ENCODE measurements at regions not wholly inside any gene's neighbourhood (a gene's known extent, or its start where the extent isn't known, plus 50 kb on each side); places are given as distances from the start of the nearest gene placed in this dataset.

DNA sequence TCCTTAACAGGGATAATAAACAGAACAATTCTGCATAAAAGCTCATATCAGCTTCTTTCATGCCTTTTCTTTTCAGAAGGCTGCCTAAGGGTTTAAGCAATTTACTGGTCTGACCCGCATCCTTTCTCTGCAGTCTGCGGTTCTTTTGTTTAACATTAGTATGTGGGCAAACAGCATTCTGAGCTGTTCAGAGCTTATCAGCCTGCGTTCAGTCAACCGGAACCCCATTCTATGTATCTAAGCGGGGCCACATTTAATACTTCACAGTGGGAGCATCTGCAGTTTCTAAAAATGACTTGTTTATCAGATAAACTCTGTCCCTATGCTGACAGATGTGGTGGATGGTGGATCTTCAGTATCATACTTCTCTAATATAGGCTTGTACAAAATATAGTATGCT lies 758.9 kb upstream of the MMS22L start:
- BruUV-seq (replicated peaks), result no TSS peak
- Histone ChIP-seq H3K36me3 (ENCODE audit: insufficient read depth, low read length, poor library complexity, severe bottlenecking) (no peaks in the 10 kb centered on the region), H3K4me3 (ENCODE audit: low read depth, low read length, poor library complexity, severe bottlenecking) (no peak overlapping the region), H3K9me3 (ENCODE audit: low read depth, low read length, poor library complexity, severe bottlenecking) (no peaks in the 10 kb centered on the region), H3K4me1 (ENCODE audit: insufficient read depth, low read length, poor library complexity, severe bottlenecking) (peaks cover 9% of the 10 kb centered on the region), H3K27ac (ENCODE audit: low read depth, low read length, poor library complexity, severe bottlenecking) (no peak overlapping the region), H3K27me3 (replicated peaks; ENCODE audit: insufficient read depth, low read depth, low read length, poor library complexity) (no peaks in the 10 kb centered on the region)
- TF ChIP-seq, protein P1, sequence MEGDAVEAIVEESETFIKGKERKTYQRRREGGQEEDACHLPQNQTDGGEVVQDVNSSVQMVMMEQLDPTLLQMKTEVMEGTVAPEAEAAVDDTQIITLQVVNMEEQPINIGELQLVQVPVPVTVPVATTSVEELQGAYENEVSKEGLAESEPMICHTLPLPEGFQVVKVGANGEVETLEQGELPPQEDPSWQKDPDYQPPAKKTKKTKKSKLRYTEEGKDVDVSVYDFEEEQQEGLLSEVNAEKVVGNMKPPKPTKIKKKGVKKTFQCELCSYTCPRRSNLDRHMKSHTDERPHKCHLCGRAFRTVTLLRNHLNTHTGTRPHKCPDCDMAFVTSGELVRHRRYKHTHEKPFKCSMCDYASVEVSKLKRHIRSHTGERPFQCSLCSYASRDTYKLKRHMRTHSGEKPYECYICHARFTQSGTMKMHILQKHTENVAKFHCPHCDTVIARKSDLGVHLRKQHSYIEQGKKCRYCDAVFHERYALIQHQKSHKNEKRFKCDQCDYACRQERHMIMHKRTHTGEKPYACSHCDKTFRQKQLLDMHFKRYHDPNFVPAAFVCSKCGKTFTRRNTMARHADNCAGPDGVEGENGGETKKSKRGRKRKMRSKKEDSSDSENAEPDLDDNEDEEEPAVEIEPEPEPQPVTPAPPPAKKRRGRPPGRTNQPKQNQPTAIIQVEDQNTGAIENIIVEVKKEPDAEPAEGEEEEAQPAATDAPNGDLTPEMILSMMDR (conservative IDR thresholded peaks at IDR 0.05; ENCODE audit: low read depth, low read length), result no peak
- no peak for TF ChIP-seq EZH2 (IDR thresholded peaks at IDR 0.05; ENCODE audit: borderline replicate concordance, low read depth, low read length, poor library complexity, severe bottlenecking)
- peak; percentile 15 for DNase-seq (ENCODE audit: low spot score)
- POLR2A ChIA-PET (ENCODE audit: low non-redundant PET), result no interaction called here
- intact Hi-C loops (cut with micrococcal nuclease; ENCODE audit: unreplicated experiment), result loop anchor here (5.0 to 10.0 kb wide), 2 partner anchors 335 to 977 kb away; no protein-coding TSS in a partner anchor
- CTCF ChIA-PET, result no interaction called here

DNA sequence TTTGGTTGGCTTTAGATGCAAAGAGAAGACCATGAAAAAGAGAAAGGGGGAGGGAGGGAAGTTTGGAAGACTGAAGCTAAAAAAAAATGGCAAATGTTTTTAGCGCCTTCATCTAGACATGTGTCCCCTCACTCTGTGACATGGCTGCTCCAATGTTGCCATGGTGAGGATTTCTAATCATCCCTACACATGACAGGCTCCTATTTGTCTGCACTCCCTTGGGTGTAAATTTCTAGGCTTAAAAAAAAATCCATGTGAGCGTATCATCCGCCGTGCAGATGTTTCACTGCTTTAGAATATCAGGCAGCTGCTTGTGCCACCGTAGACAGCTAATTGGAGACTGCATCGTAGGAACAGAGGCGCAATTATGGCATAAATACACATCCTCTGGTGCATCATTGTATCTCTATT lies 761.1 kb upstream of the MMS22L start:
- BruUV-seq (replicated peaks), result no TSS peak
- H3K27ac ChIP-seq (ENCODE audit: low read depth, low read length, poor library complexity, severe bottlenecking), result no peak overlapping the region
- H3K36me3 ChIP-seq (ENCODE audit: insufficient read depth, low read length, poor library complexity, severe bottlenecking), result no peaks in the 10 kb centered on the region
- ChIA-PET CTCF (no interaction called here), POLR2A (ENCODE audit: low non-redundant PET) (no interaction called here)
- intact Hi-C loops (cut with micrococcal nuclease; ENCODE audit: unreplicated experiment), result loop anchor here (5.0 to 10.0 kb wide), 2 partner anchors 337 to 979 kb away; no protein-coding TSS in a partner anchor
- DNase-seq (ENCODE audit: low spot score), result no peak
- no peaks in the 10 kb centered on the region for H3K9me3 ChIP-seq (ENCODE audit: low read depth, low read length, poor library complexity, severe bottlenecking)
- H3K4me1 ChIP-seq (ENCODE audit: insufficient read depth, low read length, poor library complexity, severe bottlenecking), result peaks cover 9% of the 10 kb centered on the region
- no peak overlapping the region for H3K4me3 ChIP-seq (ENCODE audit: low read depth, low read length, poor library complexity, severe bottlenecking)
- H3K27me3 ChIP-seq (replicated peaks; ENCODE audit: insufficient read depth, low read depth, low read length, poor library complexity), result no peaks in the 10 kb centered on the region
- no peak for TF ChIP-seq EZH2 (IDR thresholded peaks at IDR 0.05; ENCODE audit: borderline replicate concordance, low read depth, low read length, poor library complexity, severe bottlenecking)
- TF ChIP-seq, protein P1 (conservative IDR thresholded peaks at IDR 0.05; ENCODE audit: low read depth, low read length), result no peak

DNA sequence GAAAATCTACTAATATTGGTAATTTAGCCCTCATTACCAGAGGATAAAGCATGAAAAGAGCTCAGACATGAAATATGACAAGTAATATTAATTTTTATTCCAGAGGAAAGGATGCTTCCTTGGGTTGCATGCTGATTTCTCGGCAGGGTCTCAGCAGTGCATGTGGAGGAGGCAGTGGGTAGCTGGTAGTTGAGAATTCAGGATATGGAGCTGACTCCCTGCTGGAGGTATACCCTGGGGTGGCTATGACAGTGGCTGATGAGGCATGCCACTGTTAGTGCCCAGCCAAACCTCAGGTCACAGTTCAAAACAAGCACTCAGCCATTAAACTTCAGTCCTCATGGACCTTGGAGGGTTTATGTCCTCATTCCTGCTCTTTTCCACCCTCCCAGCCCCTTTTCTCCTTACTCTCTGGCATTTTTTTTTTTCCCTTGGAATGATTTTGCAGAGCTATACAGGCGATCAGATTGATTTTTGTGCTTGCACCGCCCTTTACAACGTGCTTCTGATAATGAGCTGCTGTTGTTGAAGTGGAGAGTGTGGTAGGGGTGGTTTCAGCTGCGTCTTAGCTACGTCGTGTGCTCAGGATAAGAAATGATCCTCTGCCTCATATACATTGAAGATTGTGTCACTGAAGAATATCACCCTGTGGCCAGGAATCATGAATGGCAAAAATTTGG lies 761.9 kb upstream of the MMS22L start:
- ChIA-PET CTCF (no interaction called here), POLR2A (ENCODE audit: low non-redundant PET) (no interaction called here)
- no peak overlapping the region for H3K27ac ChIP-seq (ENCODE audit: low read depth, low read length, poor library complexity, severe bottlenecking)
- no peaks in the 10 kb centered on the region for H3K27me3 ChIP-seq (replicated peaks; ENCODE audit: insufficient read depth, low read depth, low read length, poor library complexity)
- no peak for DNase-seq (ENCODE audit: low spot score)
- intact Hi-C loops (cut with micrococcal nuclease; ENCODE audit: unreplicated experiment), result loop anchor here (5.0 to 10.0 kb wide), 2 partner anchors 338 to 980 kb away; no protein-coding TSS in a partner anchor
- BruUV-seq (replicated peaks), result no TSS peak
- no peaks in the 10 kb centered on the region for H3K36me3 ChIP-seq (ENCODE audit: insufficient read depth, low read length, poor library complexity, severe bottlenecking)
- peaks cover 9% of the 10 kb centered on the region for H3K4me1 ChIP-seq (ENCODE audit: insufficient read depth, low read length, poor library complexity, severe bottlenecking)
- TF ChIP-seq EZH2 (IDR thresholded peaks at IDR 0.05; ENCODE audit: borderline replicate concordance, low read depth, low read length, poor library complexity, severe bottlenecking), result no peak
- no peaks in the 10 kb centered on the region for H3K9me3 ChIP-seq (ENCODE audit: low read depth, low read length, poor library complexity, severe bottlenecking)
- H3K4me3 ChIP-seq (ENCODE audit: low read depth, low read length, poor library complexity, severe bottlenecking), result no peak overlapping the region
